22Rv1 (cell line): ENCODE measurements at regions not wholly inside any gene's neighbourhood (a gene's known extent, or its start where the extent isn't known, plus 50 kb on each side); places are given as distances from the start of the nearest gene placed in this dataset.

Source experiments
- H3K27ac ChIP-seq: fragments of 450-650 bp; 2 replicates; pipeline ENCODE4 v1.5.1; 2017
- CTCF ChIP-seq: fragments of 450-650 bp; IDR thresholded peaks from 2 replicates; pipeline ENCODE4 v1.5.1; 2017; ENCODE audit warnings: mild to moderate bottlenecking
- ZFX ChIP-seq: fragments of 450-650 bp; IDR thresholded peaks from 2 replicates; pipeline ENCODE4 v1.6.1; 2017; ENCODE audit warnings: antibody characterized with exemption, borderline replicate concordance

- no peak overlapping the region for H3K27ac ChIP-seq
- TF ChIP-seq ZFX (no peak), CTCF (no peak)
Measured at GRCh38 chr2:103327966-103328365, 566.1 kb downstream of the TMEM182 start.

GRCh38 chr2:103335403-103335802 lies 573.6 kb downstream of the TMEM182 start:
- H3K27ac ChIP-seq: no peak overlapping the region
- no peak for TF ChIP-seq CTCF
- no peak for TF ChIP-seq ZFX

GRCh38 chr2:103338819-103339218 lies 577.0 kb downstream of the TMEM182 start:
- H3K27ac ChIP-seq: no peak overlapping the region
- no peak for TF ChIP-seq ZFX
- TF ChIP-seq CTCF: no peak

- no peak overlapping the region for H3K27ac ChIP-seq
- no peak for TF ChIP-seq ZFX
- TF ChIP-seq CTCF: no peak
Measured at GRCh38 chr2:103346780-103347179, 584.9 kb downstream of the TMEM182 start.

GRCh38 chr2:103353774-103354173 lies 591.9 kb downstream of the TMEM182 start:
- TF ChIP-seq ZFX (no peak), CTCF (no peak)

GRCh38 chr2:103355287-103355686 lies 593.5 kb downstream of the TMEM182 start:
- no peak for TF ChIP-seq ZFX
- no peak for TF ChIP-seq CTCF

More at GRCh38 chr2:103353774-103354173, 591.9 kb downstream of the TMEM182 start:
- no peak overlapping the region for H3K27ac ChIP-seq

GRCh38 chr2:103361712-103362111 lies 599.9 kb downstream of the TMEM182 start:
- TF ChIP-seq ZFX: no peak
- TF ChIP-seq CTCF: no peak
- H3K27ac ChIP-seq: no peak overlapping the region

More at GRCh38 chr2:103355287-103355686, 593.5 kb downstream of the TMEM182 start:
- no peak overlapping the region for H3K27ac ChIP-seq
